GM12878 (cell line): ENCODE measurements at regions not wholly inside any gene's neighbourhood (a gene's known extent, or its start where the extent isn't known, plus 50 kb on each side); places are given as distances from the start of the nearest gene placed in this dataset.

Experiments
- ATAC-seq: fragments of 200-7000 bp; cut with Tn5 transposase; 3 replicates; pipeline ENCODE4 v1.9.1; 2020; ENCODE audit warnings: mild to moderate bottlenecking, moderate library complexity
- BruUV-seq: library from RNA; stranded (reverse); fragments of 400-500 nt; replicated peaks from 2 replicates; lab custom pipeline; 2021; lab: Mats Ljungman, UMichigan
- CTCF ChIA-PET: fragments of 300-600 bp; sonication (Branson Sonifier 250); formaldehyde crosslinking; extraction: SDS; loops from one replicate; lab custom pipeline; 2021; ENCODE audit warnings: inconsistent platforms; lab: Yijun Ruan, JAX
- POLR2A ChIA-PET: fragments of 350-600 bp; formaldehyde crosslinking; extraction: SDS; loops from one replicate; lab custom pipeline; 2021; ENCODE audit warnings: inconsistent platforms; lab: Charles Lee
- RAD21 ChIA-PET: fragments of 300-600 bp; sonication (Branson Sonifier 250); formaldehyde crosslinking; loops from one replicate; lab custom pipeline; 2023; ENCODE audit warnings: antibody characterized with exemption; ENCODE audit not compliant: unreplicated experiment; lab: Charles Lee
- SMC1A ChIA-PET: fragments of 300-600 bp; sonication (Branson Sonifier 250); formaldehyde crosslinking; loops from one replicate; lab custom pipeline; 2023; ENCODE audit not compliant: unreplicated experiment, uncharacterized antibody; lab: Charles Lee
- DNase-seq: peaks from one replicate; pipeline ENCODE4 v3.0.0-alpha.2; 2011; ENCODE audit warnings: low read depth, low spot score
- FAIRE-seq: peaks from 3 replicates; lab custom pipeline; 2011; peaks lifted over from hg19 to GRCh38; lab: Jason Lieb, UNC
- H2AFZ ChIP-seq: 2 replicates; pipeline ENCODE4 v1.6.0; 2011; ENCODE audit warnings: low read depth, low read length, control low read depth; ENCODE audit not compliant: control insufficient read depth
- H3K27ac ChIP-seq: 2 replicates; pipeline ENCODE4 v1.5.1; 2011; ENCODE audit warnings: control low read depth; ENCODE audit not compliant: control insufficient read depth, insufficient read depth
- H3K27me3 ChIP-seq, 2 experiments: replicated peaks in 1 of 2; 2 replicates each; pipeline versions ENCODE4 v1.6.0 to v1.6.1; 2011; ENCODE audit warnings: low read length in 1 of 2; ENCODE audit not compliant: control insufficient read depth in 2 of 2, insufficient read depth in 2 of 2
- H3K36me3 ChIP-seq, 2 experiments: 2 replicates each; pipeline ENCODE4 v1.5.1; 2011; ENCODE audit warnings: low read length in 1 of 2; ENCODE audit not compliant: control insufficient read depth in 2 of 2, insufficient read depth in 2 of 2
- H3K4me1 ChIP-seq: 2 replicates; pipeline ENCODE4 v1.6.1; 2011; ENCODE audit warnings: mild to moderate bottlenecking, low read length, moderate library complexity, mixed read lengths; ENCODE audit not compliant: control insufficient read depth, insufficient read depth
- H3K4me2 ChIP-seq: 2 replicates; pipeline ENCODE4 v1.6.0; 2011; ENCODE audit warnings: control low read depth; ENCODE audit not compliant: control insufficient read depth, insufficient read depth
- H3K4me3 ChIP-seq: fragments of 200-600 bp; sonication (generic); 2 replicates; pipeline ENCODE4 v1.5.1; 2016
- H3K79me2 ChIP-seq: 2 replicates; pipeline ENCODE4 v1.6.0; 2011; ENCODE audit warnings: low read length; ENCODE audit not compliant: control insufficient read depth, insufficient read depth
- H3K9ac ChIP-seq: 2 replicates; pipeline ENCODE4 v1.8.0; 2011; ENCODE audit warnings: low read length, control low read depth, mixed read lengths; ENCODE audit not compliant: control insufficient read depth, insufficient read depth
- H3K9me3 ChIP-seq: replicated peaks from 3 replicates; pipeline ENCODE4 v1.5.1; 2011; ENCODE audit warnings: mild to moderate bottlenecking, low read length; ENCODE audit not compliant: control insufficient read depth, insufficient read depth
- H4K20me1 ChIP-seq: 2 replicates; pipeline ENCODE4 v1.6.0; 2011; ENCODE audit not compliant: control insufficient read depth, insufficient read depth
- CBFB ChIP-seq: IDR thresholded peaks from 2 replicates; pipeline ENCODE4 v1.6.1; 2016; ENCODE audit warnings: antibody characterized with exemption, low read depth
- DPF2 ChIP-seq: fragments of 450-650 bp; IDR thresholded peaks from 2 replicates; pipeline ENCODE4 v1.6.1; 2017; ENCODE audit warnings: mild to moderate bottlenecking
- EGR1 ChIP-seq, 2 experiments: IDR thresholded peaks; 1 replicate in 1 of 2; 2 replicates in 1 of 2; pipeline ENCODE4 v1.6.1; 2011 to 2012; ENCODE audit warnings: low read depth in 2 of 2, low read length in 2 of 2, borderline replicate concordance in 1 of 2, mild to moderate bottlenecking in 1 of 2, moderate library complexity in 1 of 2
- FOS ChIP-seq: IDR thresholded peaks from 3 replicates; pipeline ENCODE4 v1.6.1; 2011; ENCODE audit warnings: borderline replicate concordance; ENCODE audit not compliant: insufficient read length; ENCODE audit errors: extremely low read depth
- FOXK2 ChIP-seq: fragments of 450-650 bp; IDR thresholded peaks from 2 replicates; pipeline ENCODE4 v1.6.1; 2017; ENCODE audit warnings: mild to moderate bottlenecking, moderate library complexity
- JUND ChIP-seq: IDR thresholded peaks from 2 replicates; pipeline ENCODE4 v1.6.1; 2012; ENCODE audit warnings: low read depth, mild to moderate bottlenecking, low read length, improper control_type of control experiment, moderate library complexity
- NRF1 ChIP-seq: conservative IDR thresholded peaks from 2 replicates; pipeline ENCODE4 v1.6.1; 2011; ENCODE audit warnings: mild to moderate bottlenecking, low read depth, low read length, improper control_type of control experiment
- RFX5 ChIP-seq: IDR thresholded peaks from 2 replicates; pipeline ENCODE4 v1.6.1; 2011; ENCODE audit warnings: low read depth, low read length, improper control_type of control experiment
- SRF ChIP-seq, 2 experiments: IDR thresholded peaks; 2 replicates each; pipeline ENCODE4 v1.6.1; 2011; ENCODE audit warnings: low read depth in 2 of 2, low read length in 2 of 2, mild to moderate bottlenecking in 1 of 2, moderate library complexity in 1 of 2
- STAT1 ChIP-seq: fragments of 450-650 bp; conservative IDR thresholded peaks from 2 replicates; pipeline ENCODE4 v1.6.1; 2014; ENCODE audit warnings: antibody characterized with exemption, mild to moderate bottlenecking
- TAF1 ChIP-seq: IDR thresholded peaks from 2 replicates; pipeline ENCODE4 v1.6.1; 2011; ENCODE audit warnings: mild to moderate bottlenecking, low read depth, low read length, borderline replicate concordance
- ZNF217 ChIP-seq: fragments of 450-650 bp; IDR thresholded peaks from 2 replicates; pipeline ENCODE4 v1.6.1; 2017; ENCODE audit warnings: antibody characterized with exemption, mild to moderate bottlenecking
- WGBS: methylation state at CpG from one replicate; pipeline ENCODE4 v1.1.6; 2016; ENCODE audit warnings: low lambda C conversion rate; ENCODE audit not compliant: insufficient replicate concordance, insufficient coverage; ENCODE audit errors: missing lambda C conversion rate; 5-methylcytosine and 5-hydroxymethylcytosine counted together
- in situ Hi-C: fragments of 300-500 bp; cut with MboI; formaldehyde crosslinking; loops from 9 replicates; pipeline ENCODE4 v1.14.3; 2018; ENCODE audit warnings: mixed read lengths
- intact Hi-C: fragments of 100-400 bp; cut with micrococcal nuclease; formaldehyde crosslinking; loops from one replicate; pipeline ENCODE4 v1.14.2; 2022; ENCODE audit not compliant: unreplicated experiment

DNA sequence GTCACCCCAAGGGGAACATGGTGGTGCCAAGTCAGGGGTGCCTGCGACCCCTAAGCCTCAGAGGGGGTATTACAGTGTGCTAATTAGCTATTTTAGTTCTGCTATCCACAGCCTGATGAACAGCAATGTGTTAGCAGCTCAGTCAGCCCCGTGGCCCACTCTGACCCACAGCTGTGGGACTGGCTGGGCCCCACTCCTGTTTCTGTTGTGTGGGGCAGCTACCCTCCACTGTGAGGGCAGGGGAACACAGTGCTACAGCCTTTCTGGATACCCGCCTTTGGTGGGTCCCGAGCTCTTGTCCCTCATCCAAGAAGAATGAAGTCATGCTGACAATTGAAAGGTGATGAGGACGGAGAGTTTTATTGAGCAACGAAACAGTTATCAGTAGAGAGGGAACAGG, 152.5 kb upstream of the GGTLC1 start:
- H3K4me1 ChIP-seq, result no peaks in the 10 kb centered on the region
- DNase-seq, result no peak
- no peak overlapping the region for H3K9ac ChIP-seq
- no peak overlapping the region for H3K4me2 ChIP-seq
- H3K4me3 ChIP-seq, result no peak overlapping the region
- no peak overlapping the region for H2AFZ ChIP-seq
- intact Hi-C loops, result no loop called here
- no peaks in the 10 kb centered on the region for H4K20me1 ChIP-seq
- ATAC-seq, result no peak
- H3K27ac ChIP-seq, result no peak overlapping the region
- TF ChIP-seq JUND (no peak), ZNF217 (no peak), NRF1 (no peak), DPF2 (no peak), RFX5 (no peak), FOXK2 (no peak), STAT1 (no peak), TAF1 (no peak)
- no peaks in the 10 kb centered on the region for H3K79me2 ChIP-seq
- ChIA-PET RAD21 (no interaction called here), POLR2A (no interaction called here), SMC1A (no interaction called here), CTCF (no interaction called here)
- FAIRE-seq, result no peak
- H3K27me3 ChIP-seq, result no peaks in the 10 kb centered on the region; a peak in 1 of 4 replicates
- no peaks in the 10 kb centered on the region; the same call in 2 of the 3 replicates for H3K9me3 ChIP-seq
- no TSS peak for BruUV-seq
- in situ Hi-C loops, result no loop called here
- WGBS, result 28% methylated on average over 6 of the region's 6 CpGs
- no peaks in the 10 kb centered on the region for H3K36me3 ChIP-seq

GRCh38 chr20:24139846-24140245, 151.3 kb upstream of the GGTLC1 start:
- ATAC-seq (no peak), DNase-seq (no peak)
- SMC1A ChIA-PET, result no interaction called here
- RAD21 ChIA-PET, result no interaction called here
- H4K20me1 ChIP-seq, result no peaks in the 10 kb centered on the region
- H3K4me3 ChIP-seq, result no peak overlapping the region
- no peak overlapping the region for H3K27ac ChIP-seq
- H2AFZ ChIP-seq, result no peak overlapping the region
- no peaks in the 10 kb centered on the region; the same call in 2 of the 3 replicates for H3K9me3 ChIP-seq
- CTCF ChIA-PET, result no interaction called here
- no peaks in the 10 kb centered on the region; a peak in 1 of 4 replicates for H3K27me3 ChIP-seq
- intact Hi-C loops, result no loop called here
- H3K4me2 ChIP-seq, result no peak overlapping the region
- no peaks in the 10 kb centered on the region for H3K36me3 ChIP-seq
- BruUV-seq, result no TSS peak
- TF ChIP-seq CBFB (no peak), FOS (no peak), EGR1 (IDR thresholded peaks at IDR 0.05; ENCODE audit: borderline replicate concordance in 1 of 2, low read depth in 2 of 2, low read length in 2 of 2) (no peak), ZNF217 (no peak), SRF (IDR thresholded peaks at IDR 0.05; ENCODE audit: low read depth in 2 of 2, low read length in 2 of 2) (no peak)
- TF ChIP-seq, all 136 proteins: peak for 0
- in situ Hi-C loops, result no loop called here
- H3K4me1 ChIP-seq, result no peaks in the 10 kb centered on the region
- no peaks in the 10 kb centered on the region for H3K79me2 ChIP-seq
- POLR2A ChIA-PET, result no interaction called here
- no peak for FAIRE-seq
- WGBS, result 40% methylated on average over 1 of the region's 1 CpG
- no peak overlapping the region for H3K9ac ChIP-seq
